ENCODE measurements at regions not wholly inside any gene's neighbourhood (a gene's known extent, or its start where the extent isn't known, plus 50 kb on each side); places are given as distances from the start of the nearest gene placed in this dataset.
A peak's percentile ranks its signal among the peaks of the same experiment; 100 is the strongest.

- FAIRE-seq (no peak), DNase-seq (ENCODE audit: insufficient read length, low spot score) (no peak)
These were observed 2775.0 kb downstream of the PCDH9 start for GRCh38 chr13:64455124-64455523.

GRCh38 chr13:64453831-64454230 is 2776.3 kb downstream of the PCDH9 start:
- no peak for FAIRE-seq

GRCh38 chr13:64446372-64446771 is 2783.8 kb downstream of the PCDH9 start:
- DNase-seq (ENCODE audit: insufficient read length, low spot score), result no peak

More at GRCh38 chr13:64453831-64454230, 2776.3 kb downstream of the PCDH9 start:
- DNase-seq (ENCODE audit: insufficient read length, low spot score), result no peak

GRCh38 chr13:64441740-64442139 is 2788.4 kb downstream of the PCDH9 start:
- no peak for DNase-seq (ENCODE audit: insufficient read length, low spot score)
- FAIRE-seq, result no peak

More at GRCh38 chr13:64446372-64446771, 2783.8 kb downstream of the PCDH9 start:
- no peak for FAIRE-seq

GRCh38 chr13:64438084-64438483 is 2792.1 kb downstream of the PCDH9 start:
- no peak for FAIRE-seq
- DNase-seq (ENCODE audit: insufficient read length, low spot score), result no peak

- FAIRE-seq, result no peak
- DNase-seq (ENCODE audit: insufficient read length, low spot score), result no peak
These were observed 2800.4 kb downstream of the PCDH9 start for GRCh38 chr13:64429691-64430090.

GRCh38 chr13:64428196-64428595 is 2801.9 kb downstream of the PCDH9 start:
- no peak for FAIRE-seq
- no peak for DNase-seq (ENCODE audit: insufficient read length, low spot score)

GRCh38 chr13:64423467-64423866 is 2806.7 kb downstream of the PCDH9 start:
- FAIRE-seq (no peak), DNase-seq (ENCODE audit: insufficient read length, low spot score) (no peak)

- DNase-seq (ENCODE audit: insufficient read length, low spot score) (no peak), FAIRE-seq (no peak)
These were observed 2810.0 kb downstream of the PCDH9 start for GRCh38 chr13:64420181-64420580.

GRCh38 chr13:64417581-64417980 is 2812.6 kb downstream of the PCDH9 start:
- no peak for DNase-seq (ENCODE audit: insufficient read length, low spot score)
- no peak for FAIRE-seq

- FAIRE-seq (no peak), DNase-seq (ENCODE audit: insufficient read length, low spot score) (no peak)
These were observed 2815.8 kb downstream of the PCDH9 start for GRCh38 chr13:64414381-64414780.

GRCh38 chr13:64413529-64413928 is 2816.6 kb downstream of the PCDH9 start:
- FAIRE-seq, result no peak
- no peak for DNase-seq (ENCODE audit: insufficient read length, low spot score)

- FAIRE-seq (no peak), DNase-seq (ENCODE audit: insufficient read length, low spot score) (no peak)
These were observed 2819.7 kb downstream of the PCDH9 start for GRCh38 chr13:64410276-64411053.

GRCh38 chr13:64397701-64398100 is 2832.4 kb downstream of the PCDH9 start:
- FAIRE-seq (no peak), DNase-seq (ENCODE audit: insufficient read length, low spot score) (peak; percentile 1)

GRCh38 chr13:64377606-64378005 is 2852.5 kb downstream of the PCDH9 start:
- no peak for DNase-seq (ENCODE audit: insufficient read length, low spot score)
- FAIRE-seq, result no peak

GRCh38 chr13:64371461-64371860 is 2858.7 kb downstream of the PCDH9 start:
- FAIRE-seq, result no peak

GRCh38 chr13:64371045-64371444 is 2859.1 kb downstream of the PCDH9 start:
- FAIRE-seq (no peak), DNase-seq (ENCODE audit: insufficient read length, low spot score) (peak; percentile 2)

More at GRCh38 chr13:64371461-64371860, 2858.7 kb downstream of the PCDH9 start:
- DNase-seq (ENCODE audit: insufficient read length, low spot score), result no peak

- FAIRE-seq, result no peak
- no peak for DNase-seq (ENCODE audit: insufficient read length, low spot score)
These were observed 2861.0 kb downstream of the PCDH9 start for GRCh38 chr13:64369121-64369520.

- DNase-seq (ENCODE audit: insufficient read length, low spot score) (no peak), FAIRE-seq (no peak)
These were observed 2867.6 kb downstream of the PCDH9 start for GRCh38 chr13:64362564-64362963.

- FAIRE-seq (no peak), DNase-seq (ENCODE audit: insufficient read length, low spot score) (no peak)
These were observed 2882.5 kb downstream of the PCDH9 start for GRCh38 chr13:64347664-64348063.

GRCh38 chr13:64339373-64340063 is 2890.6 kb downstream of the PCDH9 start:
- no peak for DNase-seq (ENCODE audit: insufficient read length, low spot score)
- FAIRE-seq, result no peak

GRCh38 chr13:64338671-64339070 is 2891.5 kb downstream of the PCDH9 start:
- no peak for FAIRE-seq
- DNase-seq (ENCODE audit: insufficient read length, low spot score), result no peak

Data from HTR-8/SVneo (cell line).